Hippocampal formation (tissue), 2 donors: ENCODE measurements at regions not wholly inside any gene's neighbourhood (a gene's known extent, or its start where the extent isn't known, plus 50 kb on each side); places are given as distances from the start of the nearest gene placed in this dataset.
"Not testable (repeated sequence)": the region's sequence is repeated elsewhere in the genome, so short reads cannot be mapped to it uniquely, and the experiment has no call there.

Experiments used
- DNase-seq, 2 donors: peaks; one replicate each; lab custom pipeline; 2025; lab: John Stamatoyannopoulos, UW

GRCh38 chr9:27672718-27673117 lies 99.4 kb upstream of the C9orf72 start:
- no peak for DNase-seq

GRCh38 chr9:27673641-27674040 lies 100.4 kb upstream of the C9orf72 start:
- no peak for DNase-seq

GRCh38 chr9:27675354-27675753 lies 102.1 kb upstream of the C9orf72 start:
- no peak for DNase-seq

GRCh38 chr9:27676827-27677226 lies 103.5 kb upstream of the C9orf72 start:
- DNase-seq = no peak

- no peak for DNase-seq
Measured at GRCh38 chr9:27679338-27679737, 106.1 kb upstream of the C9orf72 start.

- no peak for DNase-seq
Measured at GRCh38 chr9:27683181-27683580, 109.9 kb upstream of the C9orf72 start.

- DNase-seq = no peak
Measured at GRCh38 chr9:27688954-27689353, 115.7 kb upstream of the C9orf72 start.

- DNase-seq = not testable (repeated sequence)
Measured at GRCh38 chr9:27690816-27691215, 117.5 kb upstream of the C9orf72 start.

- no peak for DNase-seq
Measured at GRCh38 chr9:27699621-27700020, 126.3 kb upstream of the C9orf72 start.

GRCh38 chr9:27701016-27701415 lies 127.7 kb upstream of the C9orf72 start:
- no peak for DNase-seq

- no peak for DNase-seq
Measured at GRCh38 chr9:27701587-27701986, 128.3 kb upstream of the C9orf72 start.

- DNase-seq = no peak
Measured at GRCh38 chr9:27703216-27703980, 130.1 kb upstream of the C9orf72 start.

GRCh38 chr9:27711241-27711640 lies 138.0 kb upstream of the C9orf72 start:
- DNase-seq = no peak

GRCh38 chr9:27712806-27713205 lies 139.5 kb upstream of the C9orf72 start:
- no peak for DNase-seq

- no peak for DNase-seq
Measured at GRCh38 chr9:27714388-27714787, 141.1 kb upstream of the C9orf72 start.

GRCh38 chr9:27715651-27716050 lies 142.4 kb upstream of the C9orf72 start:
- DNase-seq = no peak

- no peak for DNase-seq
Measured at GRCh38 chr9:27717991-27718390, 144.7 kb upstream of the C9orf72 start.

GRCh38 chr9:27719711-27720110 lies 146.4 kb upstream of the C9orf72 start:
- no peak for DNase-seq

GRCh38 chr9:27722866-27723265 lies 149.6 kb upstream of the C9orf72 start:
- DNase-seq = no peak

- DNase-seq = peak; percentile 62 to 79
Measured at GRCh38 chr9:27726244-27727081, 153.2 kb upstream of the C9orf72 start.

GRCh38 chr9:27732494-27732893 lies 159.2 kb upstream of the C9orf72 start:
- DNase-seq = no peak

- no peak for DNase-seq
Measured at GRCh38 chr9:27743490-27743889, 170.2 kb upstream of the C9orf72 start.

- DNase-seq = no peak
Measured at GRCh38 chr9:27747450-27747849, 174.2 kb upstream of the C9orf72 start.
